ENCODE measurements at regions not wholly inside any gene's neighbourhood (a gene's known extent, or its start where the extent isn't known, plus 50 kb on each side); places are given as distances from the start of the nearest gene placed in this dataset.

DNA sequence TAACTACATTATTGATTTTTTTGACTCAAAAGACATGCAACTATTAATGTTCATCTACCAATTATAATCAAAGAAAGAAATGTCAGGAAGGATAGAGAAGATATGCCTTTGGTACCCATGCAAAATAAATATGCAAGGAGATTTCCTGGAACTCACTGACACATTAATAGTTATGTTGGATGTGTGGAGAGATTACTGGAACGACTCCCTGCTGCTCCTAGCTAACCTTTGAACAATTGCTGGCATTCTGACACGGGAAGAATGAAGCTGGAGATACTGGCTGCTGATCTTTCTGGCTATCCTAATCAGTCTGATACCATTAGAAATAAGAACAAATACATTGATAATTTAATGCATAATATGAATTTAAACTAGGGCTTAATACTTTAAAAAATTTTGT is 507.9 kb upstream of the NRG3 start:
- in situ Hi-C loops (cut with HindIII; ENCODE audit: extremely low pct_ligation_motif_present, low pct_unique_long_range_greater_than_20kb) (no loop called here), intact Hi-C loops (cut with micrococcal nuclease; ENCODE audit: unreplicated experiment) (no loop called here)
- WGBS (ENCODE audit: low lambda C conversion rate): 0% methylated on average over 2 of the region's 2 CpGs
- no peak overlapping the region for H3K4me2 ChIP-seq (ENCODE audit: low read depth, low read length)
- ChIA-PET CTCF (ENCODE audit: low intra/inter-chr PET ratio, low total read pairs) (no interaction called here), POLR2A (no interaction called here)
- ATAC-seq (no peak), FAIRE-seq (no peak), DNase-seq (ENCODE audit: low spot score) (no peak)
- H3K4me3 ChIP-seq (replicated peaks in 1 of 3; ENCODE audit: insufficient read depth in 1 of 3, low read depth in 2 of 3, low read length in 3 of 3): no peak overlapping the region
- no peaks in the 10 kb centered on the region for H3K36me3 ChIP-seq (replicated peaks in 1 of 2; ENCODE audit: control insufficient read depth in 1 of 2, insufficient read depth in 2 of 2, low read length in 2 of 2)
- H4K20me1 ChIP-seq (ENCODE audit: insufficient read depth, low read length): no peaks in the 10 kb centered on the region
- BruUV-seq (replicated peaks): no TSS peak
- H3K79me2 ChIP-seq (ENCODE audit: insufficient read depth, low read length): no peaks in the 10 kb centered on the region
- no peak overlapping the region for H3K27ac ChIP-seq (ENCODE audit: extremely low read length, insufficient read depth, low read length)
- no peak overlapping the region for H2AFZ ChIP-seq (ENCODE audit: low read length)
- no peak overlapping the region for H3K9ac ChIP-seq (ENCODE audit: insufficient read depth, low read depth, low read length)
- H3K9me3 ChIP-seq (ENCODE audit: low read length): peaks cover 60% of the 10 kb centered on the region
- H3K4me1 ChIP-seq (ENCODE audit: insufficient read depth, low read length): no peaks in the 10 kb centered on the region
- H3K27me3 ChIP-seq (ENCODE audit: control insufficient read depth in 1 of 2, insufficient read depth in 2 of 2, low read length in 2 of 2): no peaks in the 10 kb centered on the region
- no peak for TF ChIP-seq ZBTB33 (CRISPR knock-in tag; IDR thresholded peaks at IDR 0.05)
- TF ChIP-seq ATM (IDR thresholded peaks at IDR 0.05; ENCODE audit: borderline replicate concordance): no peak
- TF ChIP-seq ZNF407 (CRISPR knock-in tag; IDR thresholded peaks at IDR 0.05; ENCODE audit: not compliant biosample characterization): no peak
- no peak for TF ChIP-seq PRDM4 (CRISPR knock-in tag; IDR thresholded peaks at IDR 0.05; ENCODE audit: borderline replicate concordance)
- TF ChIP-seq HNF4A (CRISPR knock-in tag; IDR thresholded peaks at IDR 0.05): no peak
- TF ChIP-seq ZSCAN5A (CRISPR knock-in tag; IDR thresholded peaks at IDR 0.05; ENCODE audit: borderline replicate concordance): no peak
- no peak for TF ChIP-seq ZNF530 (CRISPR knock-in tag; IDR thresholded peaks at IDR 0.05; ENCODE audit: low read depth)
- no peak for TF ChIP-seq NRL (CRISPR knock-in tag; IDR thresholded peaks at IDR 0.05; ENCODE audit: borderline replicate concordance)
- TF ChIP-seq ZNF720 (CRISPR knock-in tag; IDR thresholded peaks at IDR 0.05): no peak
- TF ChIP-seq ZFP41 (CRISPR knock-in tag; IDR thresholded peaks at IDR 0.05; ENCODE audit: borderline replicate concordance): no peak
- TF ChIP-seq ZNF572 (CRISPR knock-in tag; IDR thresholded peaks at IDR 0.05): no peak

Data from HepG2 (cell line).